ENCODE measurements at regions not wholly inside any gene's neighbourhood (a gene's known extent, or its start where the extent isn't known, plus 50 kb on each side); places are given as distances from the start of the nearest gene placed in this dataset.

GRCh38 chr14:81662570-81663197 is 129.0 kb upstream of the SEL1L start:
- H3K4me3 ChIP-seq (ENCODE audit: low read depth, low read length) = no peak overlapping the region
- H3K36me3 ChIP-seq (ENCODE audit: control insufficient read depth in 2 of 2, insufficient read depth in 1 of 2, low read length in 2 of 2) = no peaks in the 10 kb centered on the region
- TF ChIP-seq PRDM6 (tag by site-specific recombination; IDR thresholded peaks at IDR 0.05) = no peak
- TF ChIP-seq ZNF214 (tag by site-specific recombination; IDR thresholded peaks at IDR 0.05; ENCODE audit: borderline replicate concordance) = no peak
- no peak for TF ChIP-seq ZNF26 (tag by site-specific recombination; IDR thresholded peaks at IDR 0.05)
- TF ChIP-seq PRDM2 (tag by site-specific recombination; IDR thresholded peaks at IDR 0.05; ENCODE audit: borderline replicate concordance) = no peak
- TF ChIP-seq BCL11B (tag by site-specific recombination; IDR thresholded peaks at IDR 0.05; ENCODE audit: low read depth) = no peak
- TF ChIP-seq WT1 (tag by site-specific recombination; IDR thresholded peaks at IDR 0.05) = no peak
- no peak for TF ChIP-seq ZNF157 (tag by site-specific recombination; IDR thresholded peaks at IDR 0.05)
- TF ChIP-seq ZBTB11 (tag by site-specific recombination; conservative IDR thresholded peaks at IDR 0.05; ENCODE audit: low read depth) = no peak
- H3K4me1 ChIP-seq (ENCODE audit: control insufficient read depth, insufficient read depth, low read length) = no peaks in the 10 kb centered on the region
- POLR2A ChIA-PET = no interaction called here
- H3K27ac ChIP-seq (ENCODE audit: extremely low read depth, low read depth, low read length) = no peak overlapping the region
- no peaks in the 10 kb centered on the region for H3K9me3 ChIP-seq (ENCODE audit: control insufficient read depth, insufficient read depth, low read depth, low read length)
- CTCF ChIA-PET = no interaction called here

- Histone ChIP-seq H3K4me1 (ENCODE audit: control insufficient read depth, insufficient read depth, low read length) (no peaks in the 10 kb centered on the region), H3K27ac (ENCODE audit: extremely low read depth, low read depth, low read length) (no peak overlapping the region), H3K9me3 (ENCODE audit: control insufficient read depth, insufficient read depth, low read depth, low read length) (no peaks in the 10 kb centered on the region), H3K36me3 (ENCODE audit: control insufficient read depth in 2 of 2, insufficient read depth in 1 of 2, low read length in 2 of 2) (no peaks in the 10 kb centered on the region), H3K4me3 (ENCODE audit: low read depth, low read length) (no peak overlapping the region)
- no peak for TF ChIP-seq ZNF311 (tag by site-specific recombination; IDR thresholded peaks at IDR 0.05; ENCODE audit: borderline replicate concordance)
- TF ChIP-seq ZNF626 (tag by site-specific recombination; IDR thresholded peaks at IDR 0.05) = no peak
- TF ChIP-seq TCF7L2 (IDR thresholded peaks at IDR 0.05; ENCODE audit: borderline replicate concordance, low read depth, low read length) = no peak
- TF ChIP-seq ZNF677 (tag by site-specific recombination; IDR thresholded peaks at IDR 0.05) = no peak
- no peak for TF ChIP-seq MEIS1 (CRISPR knock-in tag; IDR thresholded peaks at IDR 0.05; ENCODE audit: borderline replicate concordance)
- CTCF ChIA-PET = no interaction called here
- POLR2A ChIA-PET = no interaction called here
Measured at GRCh38 chr14:81668626-81669274, 135.1 kb upstream of the SEL1L start.
